KMS-11 (cell line): ENCODE measurements at regions not wholly inside any gene's neighbourhood (a gene's known extent, or its start where the extent isn't known, plus 50 kb on each side); places are given as distances from the start of the nearest gene placed in this dataset.

ENCODE experiments used
- H2AFZ ChIP-seq: fragments of 200-600 bp; sonication (generic); 2 replicates; pipeline ENCODE4 v1.6.1; 2016; ENCODE audit warnings: antibody characterized with exemption, mixed run types, low read depth
- H3K27ac ChIP-seq: fragments of 200-600 bp; sonication (generic); 2 replicates; pipeline ENCODE4 v1.6.1; 2016; ENCODE audit warnings: mild to moderate bottlenecking, mixed run types
- H3K27me3 ChIP-seq: fragments of 200-600 bp; sonication (generic); 2 replicates; pipeline ENCODE4 v1.6.1; 2017; ENCODE audit warnings: mild to moderate bottlenecking, low read depth, mixed run types, moderate library complexity; ENCODE audit not compliant: insufficient read depth
- H3K36me3 ChIP-seq: fragments of 200-600 bp; sonication (generic); 2 replicates; pipeline ENCODE4 v1.6.1; 2017; ENCODE audit warnings: mild to moderate bottlenecking, mixed run types; ENCODE audit not compliant: insufficient read depth
- H3K4me1 ChIP-seq: fragments of 200-600 bp; sonication (generic); 2 replicates; pipeline ENCODE4 v1.6.1; 2016; ENCODE audit warnings: mild to moderate bottlenecking, low read depth, mixed run types; ENCODE audit not compliant: poor library complexity, severe bottlenecking
- H3K4me2 ChIP-seq: fragments of 200-600 bp; sonication (generic); 2 replicates; pipeline ENCODE4 v1.7.0; 2016; ENCODE audit warnings: mild to moderate bottlenecking, mixed run types
- H3K4me3 ChIP-seq: fragments of 200-600 bp; sonication (generic); IDR thresholded peaks from 2 replicates; pipeline ENCODE4 v1.6.1; 2017; ENCODE audit warnings: low read depth, low read length, mixed read lengths; ENCODE audit not compliant: insufficient read depth
- H3K79me2 ChIP-seq: fragments of 200-600 bp; sonication (generic); 2 replicates; pipeline ENCODE4 v1.6.1; 2016; ENCODE audit warnings: low read depth, mixed run types; ENCODE audit not compliant: insufficient read depth
- H3K9ac ChIP-seq: fragments of 200-600 bp; sonication (generic); 2 replicates; pipeline ENCODE4 v1.6.1; 2016; ENCODE audit warnings: mild to moderate bottlenecking, mixed run types
- H4K20me1 ChIP-seq: fragments of 200-600 bp; sonication (generic); 2 replicates; pipeline ENCODE4 v1.6.1; 2016; ENCODE audit warnings: mild to moderate bottlenecking, mixed run types; ENCODE audit not compliant: insufficient read depth
- TF ChIP-seq, protein P1 (sequence below): fragments of 200-600 bp; sonication (generic); conservative IDR thresholded peaks from 2 replicates; pipeline ENCODE4 v1.6.1; 2017; ENCODE audit warnings: low read depth, mild to moderate bottlenecking, antibody characterized with exemption, low read length, moderate library complexity, mixed read lengths

DNA sequence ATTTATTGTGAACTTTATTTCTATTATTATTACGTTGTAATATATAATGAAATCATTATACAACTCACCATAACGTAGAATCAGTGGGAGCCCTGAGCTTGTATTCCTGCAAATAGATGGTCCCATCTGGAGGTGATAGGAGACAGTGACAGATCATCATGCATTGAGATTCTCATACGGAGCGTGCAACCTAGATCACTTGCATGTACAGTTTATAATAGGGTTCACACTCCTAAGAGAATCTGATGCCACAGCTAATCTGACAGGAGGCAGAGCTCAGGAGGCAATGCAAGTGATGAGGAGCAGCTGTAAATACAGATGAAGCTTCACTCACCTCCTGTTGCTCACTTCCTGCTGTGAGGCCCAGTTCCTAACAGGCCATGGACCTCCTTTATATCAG is 2170.2 kb downstream of the PCDH7 start:
- no peak overlapping the region for H3K27ac ChIP-seq
- no peaks in the 10 kb centered on the region for H3K27me3 ChIP-seq
- H3K4me3 ChIP-seq = no peak overlapping the region
- H3K4me2 ChIP-seq = no peak overlapping the region
- H2AFZ ChIP-seq = no peak overlapping the region
- no peaks in the 10 kb centered on the region for H3K36me3 ChIP-seq
- no peaks in the 10 kb centered on the region for H3K4me1 ChIP-seq
- H3K79me2 ChIP-seq = no peaks in the 10 kb centered on the region
- TF ChIP-seq, protein P1, sequence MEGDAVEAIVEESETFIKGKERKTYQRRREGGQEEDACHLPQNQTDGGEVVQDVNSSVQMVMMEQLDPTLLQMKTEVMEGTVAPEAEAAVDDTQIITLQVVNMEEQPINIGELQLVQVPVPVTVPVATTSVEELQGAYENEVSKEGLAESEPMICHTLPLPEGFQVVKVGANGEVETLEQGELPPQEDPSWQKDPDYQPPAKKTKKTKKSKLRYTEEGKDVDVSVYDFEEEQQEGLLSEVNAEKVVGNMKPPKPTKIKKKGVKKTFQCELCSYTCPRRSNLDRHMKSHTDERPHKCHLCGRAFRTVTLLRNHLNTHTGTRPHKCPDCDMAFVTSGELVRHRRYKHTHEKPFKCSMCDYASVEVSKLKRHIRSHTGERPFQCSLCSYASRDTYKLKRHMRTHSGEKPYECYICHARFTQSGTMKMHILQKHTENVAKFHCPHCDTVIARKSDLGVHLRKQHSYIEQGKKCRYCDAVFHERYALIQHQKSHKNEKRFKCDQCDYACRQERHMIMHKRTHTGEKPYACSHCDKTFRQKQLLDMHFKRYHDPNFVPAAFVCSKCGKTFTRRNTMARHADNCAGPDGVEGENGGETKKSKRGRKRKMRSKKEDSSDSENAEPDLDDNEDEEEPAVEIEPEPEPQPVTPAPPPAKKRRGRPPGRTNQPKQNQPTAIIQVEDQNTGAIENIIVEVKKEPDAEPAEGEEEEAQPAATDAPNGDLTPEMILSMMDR = no peak
- H4K20me1 ChIP-seq = no peaks in the 10 kb centered on the region
- H3K9ac ChIP-seq = no peak overlapping the region

DNA sequence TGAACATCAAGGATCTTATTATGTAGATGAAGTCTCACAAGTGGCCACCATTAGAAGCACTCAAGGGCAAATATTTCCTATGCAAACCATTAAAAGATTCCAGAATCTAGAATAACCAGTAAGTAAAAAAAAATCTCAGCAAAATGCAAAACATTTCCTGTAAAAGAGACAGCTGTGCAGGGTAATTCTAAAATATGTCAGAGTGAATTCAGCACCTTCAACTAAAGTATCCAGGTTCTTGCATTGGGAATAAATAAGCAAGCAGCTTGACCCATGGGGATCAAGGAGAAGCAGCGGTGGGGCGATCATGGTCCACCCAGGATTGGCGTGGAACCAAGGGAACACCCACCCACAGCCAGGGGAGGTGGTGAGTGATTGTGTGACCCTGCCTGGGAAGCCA is 2188.9 kb downstream of the PCDH7 start:
- H4K20me1 ChIP-seq = no peaks in the 10 kb centered on the region

DNA sequence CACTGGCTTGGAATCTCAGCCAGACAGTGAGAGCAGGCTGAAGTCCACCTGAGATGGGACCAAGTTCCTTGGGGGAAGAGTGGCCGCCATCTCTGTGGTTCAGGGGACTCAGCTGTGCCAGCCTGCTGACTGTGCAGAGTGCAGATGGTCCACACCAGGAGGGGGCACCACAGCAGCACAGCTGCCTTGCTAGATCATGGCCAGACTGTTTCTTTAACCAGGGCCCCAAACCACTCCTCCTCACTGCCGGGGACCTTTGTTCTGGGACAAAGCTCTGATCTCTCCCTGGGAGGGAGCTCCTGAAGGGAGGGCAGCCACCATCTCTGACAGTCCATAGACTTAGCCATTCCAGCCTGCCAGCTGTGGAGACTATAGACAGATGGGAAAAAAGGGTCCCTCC is 2189.6 kb downstream of the PCDH7 start:
- H3K4me1 ChIP-seq = no peaks in the 10 kb centered on the region
- no peak overlapping the region for H3K4me3 ChIP-seq
- no peak overlapping the region for H3K27ac ChIP-seq
- H3K36me3 ChIP-seq = no peaks in the 10 kb centered on the region
- no peak overlapping the region for H3K4me2 ChIP-seq
- no peaks in the 10 kb centered on the region for H4K20me1 ChIP-seq
- TF ChIP-seq, protein P1 = no peak
- no peak overlapping the region for H3K9ac ChIP-seq
- H3K79me2 ChIP-seq = no peaks in the 10 kb centered on the region
- H2AFZ ChIP-seq = no peak overlapping the region
- H3K27me3 ChIP-seq = no peaks in the 10 kb centered on the region

More for the DNA sequence above, 2188.9 kb downstream of the PCDH7 start:
- Histone ChIP-seq H3K27me3 (no peaks in the 10 kb centered on the region), H3K36me3 (no peaks in the 10 kb centered on the region), H3K79me2 (no peaks in the 10 kb centered on the region), H3K27ac (no peak overlapping the region), H3K4me2 (no peak overlapping the region), H3K9ac (no peak overlapping the region), H3K4me1 (no peaks in the 10 kb centered on the region), H3K4me3 (no peak overlapping the region), H2AFZ (no peak overlapping the region)
- TF ChIP-seq, protein P1 = no peak

DNA sequence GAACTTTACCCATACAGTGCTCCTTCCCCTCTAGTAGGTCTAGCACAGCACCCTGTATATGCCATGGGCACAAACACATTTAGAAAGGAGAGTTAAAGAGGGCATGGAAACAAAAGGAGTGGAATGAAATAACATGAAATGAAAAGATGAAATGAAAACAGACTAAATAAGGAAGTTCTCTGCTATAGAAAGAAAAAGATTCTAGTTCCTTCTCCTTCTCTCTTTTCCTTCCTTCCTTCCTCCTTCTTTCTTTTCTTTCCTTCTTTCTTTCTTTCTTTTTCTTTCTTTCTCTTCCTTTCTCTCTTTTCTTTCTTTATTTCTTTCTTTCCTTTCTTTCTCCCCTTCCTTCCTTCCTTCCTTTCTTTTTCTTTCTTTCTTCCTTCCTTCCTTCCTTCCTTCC is 2197.4 kb downstream of the PCDH7 start:
- no peaks in the 10 kb centered on the region for H3K4me1 ChIP-seq
- no peak overlapping the region for H3K27ac ChIP-seq
- no peaks in the 10 kb centered on the region for H3K27me3 ChIP-seq
- H4K20me1 ChIP-seq = no peaks in the 10 kb centered on the region
- no peak overlapping the region for H2AFZ ChIP-seq
- H3K36me3 ChIP-seq = no peaks in the 10 kb centered on the region
- no peaks in the 10 kb centered on the region for H3K79me2 ChIP-seq
- TF ChIP-seq, protein P1 = no peak
- no peak overlapping the region for H3K9ac ChIP-seq
- H3K4me2 ChIP-seq = no peak overlapping the region
- no peak overlapping the region for H3K4me3 ChIP-seq
